Thyroid gland (tissue), 4 donors: ENCODE measurements at regions not wholly inside any gene's neighbourhood (a gene's known extent, or its start where the extent isn't known, plus 50 kb on each side); places are given as distances from the start of the nearest gene placed in this dataset.

Experiments used
- DNase-seq, 2 donors: peaks; one replicate each; pipeline ENCODE4 v3.0.0-alpha.2; 2019
- H3K27ac ChIP-seq, 3 donors: fragments of 200-600 bp; sonication (generic); 1 replicate in 2 of 3; 2 replicates in 1 of 3; pipeline ENCODE4 v1.5.1; 2016 to 2019; ENCODE audit warnings: mild to moderate bottlenecking in 1 of 3, moderate library complexity in 1 of 3
- H3K27me3 ChIP-seq: fragments of 200-600 bp; sonication (generic); one replicate; pipeline ENCODE4 v1.5.1; 2019
- H3K36me3 ChIP-seq, 2 donors: fragments of 200-600 bp; sonication (generic); one replicate each; pipeline ENCODE4 v1.5.1; 2016 to 2019
- H3K4me1 ChIP-seq, 2 donors: fragments of 200-600 bp; sonication (generic); one replicate each; pipeline ENCODE4 v1.5.1; 2017 to 2019
- H3K4me3 ChIP-seq, 3 donors: fragments of 200-600 bp; sonication (generic); replicated peaks in 1 of 3; 1 replicate in 2 of 3; 2 replicates in 1 of 3; pipeline ENCODE4 v1.5.1; 2016; ENCODE audit warnings: mild to moderate bottlenecking in 1 of 3
- H3K9me3 ChIP-seq: fragments of 200-600 bp; sonication (generic); one replicate; pipeline ENCODE4 v1.5.1; 2017
- POLR2A ChIP-seq, 2 donors: fragments of 450-650 bp; IDR thresholded peaks; one replicate each; pipeline ENCODE4 v1.6.1; 2017; ENCODE audit warnings: antibody characterized with exemption in 2 of 2, mild to moderate bottlenecking in 2 of 2, moderate library complexity in 1 of 2
- WGBS, 2 donors: methylation state at CpG; one replicate each; pipeline ENCODE4 v1.1.5; 2017; 5-methylcytosine and 5-hydroxymethylcytosine counted together
- intact Hi-C: fragments of 100-400 bp; cut with DNase I; formaldehyde crosslinking; loops from one replicate; pipeline ENCODE4 v1.15.1; 2023
- TF ChIP-seq, protein P1 (sequence below), 6 experiments: fragments of 200-600 bp in 3 of 6; fragments of 450-650 bp in 3 of 6; sonication (generic) in 3 of 6; IDR thresholded peaks; one replicate each; pipeline ENCODE4 v1.5.1; 2016 to 2019; ENCODE audit warnings: antibody characterized with exemption in 6 of 6, mild to moderate bottlenecking in 2 of 6, inconsistent platforms in 1 of 6, moderate library complexity in 1 of 6

DNA sequence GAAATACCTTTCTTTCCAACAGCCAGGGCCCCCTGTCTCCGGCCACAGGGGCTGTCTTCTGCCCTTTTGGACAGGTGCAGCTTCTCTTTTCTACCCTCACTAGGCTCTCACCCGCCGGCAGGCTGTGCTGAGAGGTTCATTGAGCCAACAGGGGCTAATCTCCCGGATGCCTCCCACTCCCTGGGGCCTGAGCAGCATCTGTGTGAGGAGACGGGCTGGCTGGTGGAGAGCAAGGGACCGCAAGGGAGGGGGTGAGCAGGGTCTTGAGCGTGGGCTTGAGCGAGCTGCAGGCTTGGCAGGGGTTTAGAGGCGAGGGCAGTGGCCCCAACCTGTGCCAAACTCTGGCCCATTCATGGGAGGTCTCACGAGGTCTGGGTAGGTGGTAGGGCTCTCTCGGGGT is 56.5 kb upstream of the CST7 start:
- Histone ChIP-seq H3K27me3 (no peaks in the 10 kb centered on the region), H3K4me3 (no peak overlapping the region), H3K27ac (no peak overlapping the region), H3K4me1 (no peaks in the 10 kb centered on the region), H3K9me3 (no peaks in the 10 kb centered on the region), H3K36me3 (no peaks in the 10 kb centered on the region)
- DNase-seq, result no peak
- WGBS, 2 donors, result 91 to 95% methylated on average over 9 to 11 of the region's 11 CpGs
- TF ChIP-seq POLR2A (IDR thresholded peaks at IDR 0.05), result no peak
- TF ChIP-seq, protein P1, sequence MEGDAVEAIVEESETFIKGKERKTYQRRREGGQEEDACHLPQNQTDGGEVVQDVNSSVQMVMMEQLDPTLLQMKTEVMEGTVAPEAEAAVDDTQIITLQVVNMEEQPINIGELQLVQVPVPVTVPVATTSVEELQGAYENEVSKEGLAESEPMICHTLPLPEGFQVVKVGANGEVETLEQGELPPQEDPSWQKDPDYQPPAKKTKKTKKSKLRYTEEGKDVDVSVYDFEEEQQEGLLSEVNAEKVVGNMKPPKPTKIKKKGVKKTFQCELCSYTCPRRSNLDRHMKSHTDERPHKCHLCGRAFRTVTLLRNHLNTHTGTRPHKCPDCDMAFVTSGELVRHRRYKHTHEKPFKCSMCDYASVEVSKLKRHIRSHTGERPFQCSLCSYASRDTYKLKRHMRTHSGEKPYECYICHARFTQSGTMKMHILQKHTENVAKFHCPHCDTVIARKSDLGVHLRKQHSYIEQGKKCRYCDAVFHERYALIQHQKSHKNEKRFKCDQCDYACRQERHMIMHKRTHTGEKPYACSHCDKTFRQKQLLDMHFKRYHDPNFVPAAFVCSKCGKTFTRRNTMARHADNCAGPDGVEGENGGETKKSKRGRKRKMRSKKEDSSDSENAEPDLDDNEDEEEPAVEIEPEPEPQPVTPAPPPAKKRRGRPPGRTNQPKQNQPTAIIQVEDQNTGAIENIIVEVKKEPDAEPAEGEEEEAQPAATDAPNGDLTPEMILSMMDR (IDR thresholded peaks at IDR 0.05), result no peak
- intact Hi-C loops, result no loop called here

GRCh38 chr20:24892931-24893330 is 56.1 kb upstream of the CST7 start:
- H3K27ac ChIP-seq, result no peak overlapping the region

GRCh38 chr20:24894488-24894887 is 54.6 kb upstream of the CST7 start:
- H3K4me1 ChIP-seq, result no peaks in the 10 kb centered on the region
- no peak for TF ChIP-seq POLR2A (IDR thresholded peaks at IDR 0.05)
- TF ChIP-seq, protein P1 (IDR thresholded peaks at IDR 0.05), result no peak
- no peak overlapping the region for H3K27ac ChIP-seq
- DNase-seq, result no peak
- no peaks in the 10 kb centered on the region for H3K36me3 ChIP-seq
- intact Hi-C loops, result no loop called here
- H3K9me3 ChIP-seq, result no peaks in the 10 kb centered on the region
- H3K4me3 ChIP-seq, result no peak overlapping the region
- no peaks in the 10 kb centered on the region for H3K27me3 ChIP-seq
- 89 to 100% methylated on average over 4 of the region's 4 CpGs for WGBS, 2 donors

More at GRCh38 chr20:24892931-24893330, 56.1 kb upstream of the CST7 start:
- Histone ChIP-seq H3K36me3 (no peaks in the 10 kb centered on the region), H3K9me3 (no peaks in the 10 kb centered on the region), H3K4me1 (no peaks in the 10 kb centered on the region), H3K27me3 (no peaks in the 10 kb centered on the region), H3K4me3 (no peak overlapping the region)
- no peak for DNase-seq
- WGBS, 2 donors, result 93 to 94% methylated on average over 9 to 10 of the region's 10 CpGs
- TF ChIP-seq, protein P1 (IDR thresholded peaks at IDR 0.05), result no peak
- TF ChIP-seq POLR2A (IDR thresholded peaks at IDR 0.05), result no peak
- intact Hi-C loops, result no loop called here

GRCh38 chr20:24894967-24895366 is 54.1 kb upstream of the CST7 start:
- H3K27me3 ChIP-seq, result no peaks in the 10 kb centered on the region
- no peaks in the 10 kb centered on the region for H3K4me1 ChIP-seq
- no peak overlapping the region for H3K27ac ChIP-seq
- H3K4me3 ChIP-seq, result no peak overlapping the region
- no peak for DNase-seq
- TF ChIP-seq, protein P1 (IDR thresholded peaks at IDR 0.05), result no peak
- no peak for TF ChIP-seq POLR2A (IDR thresholded peaks at IDR 0.05)
- H3K36me3 ChIP-seq, result no peaks in the 10 kb centered on the region
- intact Hi-C loops, result no loop called here
- WGBS, 2 donors, result 76 to 90% methylated on average over 1 of the region's 1 CpG
- H3K9me3 ChIP-seq, result no peaks in the 10 kb centered on the region

GRCh38 chr20:24895431-24895830 is 53.6 kb upstream of the CST7 start:
- DNase-seq, result no peak
- Histone ChIP-seq H3K9me3 (no peaks in the 10 kb centered on the region), H3K27ac (no peak overlapping the region), H3K4me3 (no peak overlapping the region), H3K36me3 (no peaks in the 10 kb centered on the region), H3K4me1 (no peaks in the 10 kb centered on the region), H3K27me3 (no peaks in the 10 kb centered on the region)
- no peak for TF ChIP-seq POLR2A (IDR thresholded peaks at IDR 0.05)
- TF ChIP-seq, protein P1 (IDR thresholded peaks at IDR 0.05), result no peak
- intact Hi-C loops, result no loop called here
- 87% methylated on average over 7 of the region's 7 CpGs for WGBS, 2 donors
